Stimulated activated CD8-positive, alpha-beta memory T cell treated with anti-CD3 and anti-CD28 coated beads, Interleukin-7, amount 100 ng/mL, for 4 hours (primary cell): ENCODE measurements at regions not wholly inside any gene's neighbourhood (a gene's known extent, or its start where the extent isn't known, plus 50 kb on each side); places are given as distances from the start of the nearest gene placed in this dataset.

Experiments
- DNase-seq, 2 donors: peaks; one replicate each; pipeline ENCODE4 v3.0.0-alpha.2; 2020; ENCODE audit warnings: low read depth in 2 of 2

DNA sequence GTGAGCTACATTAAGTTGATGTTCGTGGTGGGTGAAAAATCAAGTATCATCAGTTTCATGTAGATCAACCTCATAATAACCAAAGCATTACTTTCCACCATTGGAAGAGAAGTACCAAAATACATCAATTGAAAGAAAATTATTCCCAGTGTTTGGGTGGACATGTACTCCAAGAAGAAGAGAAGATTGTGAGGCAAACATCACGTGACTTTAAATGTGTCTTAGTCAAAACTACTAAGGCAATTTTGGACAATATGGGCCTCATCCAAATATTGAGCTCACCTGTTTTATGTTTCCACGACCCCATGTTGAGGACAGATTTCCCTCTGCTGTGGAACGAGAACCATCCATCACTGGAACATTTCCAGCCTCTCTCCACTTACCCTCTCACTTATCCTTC, 303.0 kb upstream of the LMCD1 start:
- no peak for DNase-seq

DNA sequence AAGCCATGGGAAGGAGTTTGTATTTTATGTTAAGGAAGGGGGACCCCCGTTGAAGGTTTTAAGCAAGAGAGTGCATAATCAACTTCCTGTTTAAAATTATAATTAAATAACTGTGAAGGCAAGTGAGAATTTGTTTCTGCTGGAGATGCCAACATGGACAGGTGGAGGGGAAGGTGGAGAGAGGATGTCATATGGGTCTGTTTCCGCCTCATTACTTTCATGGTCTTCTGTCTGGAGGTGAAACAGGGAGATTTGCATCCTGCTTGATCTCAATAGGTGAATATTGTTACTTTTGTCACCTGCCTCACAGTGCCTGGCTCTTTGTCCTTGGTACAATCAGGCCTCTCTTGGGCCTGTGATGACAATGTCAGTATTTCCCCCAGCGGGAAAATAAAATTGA, 300.6 kb upstream of the LMCD1 start:
- DNase-seq = no peak

DNA sequence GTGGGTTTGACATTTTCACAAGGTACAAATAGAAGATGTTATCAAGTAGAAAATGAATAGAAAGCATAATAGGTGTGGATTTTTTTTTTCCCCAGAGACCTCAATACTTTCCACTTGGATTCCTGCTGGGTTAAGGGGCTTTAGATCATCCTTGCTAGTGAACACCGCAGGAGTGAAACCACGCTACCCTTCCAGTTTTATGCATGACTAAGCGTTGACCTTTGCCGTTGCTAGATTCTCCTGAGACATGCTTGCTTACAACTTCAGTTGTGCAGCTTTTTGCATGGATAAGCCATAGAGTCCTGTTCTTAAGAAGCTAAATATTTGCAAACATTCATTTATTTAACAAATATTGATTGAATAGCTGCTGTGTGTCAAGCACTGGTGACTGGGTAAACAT, 299.7 kb upstream of the LMCD1 start:
- no peak for DNase-seq

- no peak for DNase-seq
Measured at GRCh38 chr3:8204331-8204730, 297.3 kb upstream of the LMCD1 start.

- DNase-seq = no peak
Measured at GRCh38 chr3:8204853-8205650, 296.6 kb upstream of the LMCD1 start.

DNA sequence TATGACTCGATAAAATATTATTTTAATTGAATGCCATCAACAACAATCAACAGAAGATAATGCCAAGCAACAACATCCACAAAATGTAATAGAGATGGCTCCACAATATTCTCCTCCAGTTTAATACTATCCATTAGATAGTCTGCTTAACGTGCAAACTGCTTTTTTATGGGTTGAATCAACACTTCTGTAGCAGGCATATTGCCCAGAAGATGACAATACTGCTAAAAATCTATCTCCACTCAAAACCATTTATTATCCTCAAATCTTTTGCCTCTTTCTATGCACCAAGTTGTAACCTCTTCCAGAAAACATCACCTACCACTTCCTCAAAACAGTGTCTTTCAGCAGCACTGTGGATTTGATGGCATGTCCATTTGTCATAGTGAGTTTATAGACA, 295.7 kb upstream of the LMCD1 start:
- DNase-seq = no peak

GRCh38 chr3:8206971-8207617, 294.5 kb upstream of the LMCD1 start:
- no peak for DNase-seq

DNA sequence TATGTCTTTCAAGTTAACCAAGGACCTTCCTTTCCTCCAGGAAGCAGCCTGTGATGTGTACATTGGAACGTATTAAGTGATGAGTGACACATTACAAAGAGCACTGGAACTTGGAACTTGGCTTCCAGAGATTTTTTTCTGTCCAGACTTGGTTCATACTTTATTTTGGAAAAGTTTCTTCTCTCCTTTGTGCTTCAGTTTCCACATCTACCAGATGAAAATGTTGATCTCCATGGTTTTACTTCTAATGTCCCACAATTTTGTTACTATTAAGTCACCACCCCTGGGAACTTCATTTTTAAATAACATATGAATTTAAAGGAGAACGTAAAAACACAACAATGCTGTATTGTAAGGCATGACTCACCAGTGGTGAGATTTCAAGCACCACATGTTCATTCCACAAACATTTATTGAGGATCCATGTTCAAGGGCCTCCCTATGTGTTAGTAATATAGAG, 290.7 kb upstream of the LMCD1 start:
- DNase-seq = no peak

GRCh38 chr3:8212794-8213193, 288.8 kb upstream of the LMCD1 start:
- no peak for DNase-seq

DNA sequence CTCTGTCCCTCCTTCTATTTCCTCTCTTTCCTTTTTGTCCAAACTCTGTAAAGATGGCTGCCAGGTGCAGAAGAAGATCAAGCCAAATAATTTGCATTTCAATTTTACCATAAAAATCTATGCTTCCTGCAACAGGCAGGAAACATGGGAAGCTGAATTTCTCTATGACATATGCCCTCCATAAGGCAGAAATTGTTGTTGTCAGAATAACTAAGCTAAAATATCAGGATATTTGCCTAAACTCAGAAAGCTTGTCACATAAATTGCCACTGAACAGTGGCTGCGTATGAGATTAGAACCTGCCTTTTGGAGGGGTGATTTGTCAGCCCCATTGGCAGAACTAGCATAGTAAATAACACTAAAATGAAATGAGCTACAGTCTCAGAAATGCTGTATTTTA, 288.3 kb upstream of the LMCD1 start:
- DNase-seq = no peak

DNA sequence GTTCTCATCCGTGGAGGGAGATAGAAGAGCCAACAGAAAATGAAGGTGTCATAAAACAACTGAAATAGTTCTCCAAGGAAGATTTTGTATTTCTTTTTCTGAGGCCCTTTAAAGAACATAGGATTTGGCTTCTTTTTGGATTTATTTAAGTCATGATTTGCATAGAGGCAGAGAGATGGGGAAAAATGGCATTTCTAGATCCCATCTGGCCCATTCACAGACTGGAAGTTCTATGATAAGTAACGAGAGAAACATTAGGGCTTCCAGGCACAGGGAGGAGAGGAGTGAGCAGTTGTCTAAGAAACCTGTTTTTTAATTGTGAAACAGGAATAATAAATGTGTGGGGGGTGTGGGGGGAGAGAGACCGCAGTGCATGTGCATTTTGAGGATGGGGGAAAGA, 285.8 kb upstream of the LMCD1 start:
- DNase-seq = no peak

- DNase-seq = no peak
Measured at GRCh38 chr3:8218353-8218940, 283.2 kb upstream of the LMCD1 start.

GRCh38 chr3:8220291-8220690, 281.3 kb upstream of the LMCD1 start:
- DNase-seq = no peak

- no peak for DNase-seq
Measured at GRCh38 chr3:8223766-8224165, 277.9 kb upstream of the LMCD1 start.

DNA sequence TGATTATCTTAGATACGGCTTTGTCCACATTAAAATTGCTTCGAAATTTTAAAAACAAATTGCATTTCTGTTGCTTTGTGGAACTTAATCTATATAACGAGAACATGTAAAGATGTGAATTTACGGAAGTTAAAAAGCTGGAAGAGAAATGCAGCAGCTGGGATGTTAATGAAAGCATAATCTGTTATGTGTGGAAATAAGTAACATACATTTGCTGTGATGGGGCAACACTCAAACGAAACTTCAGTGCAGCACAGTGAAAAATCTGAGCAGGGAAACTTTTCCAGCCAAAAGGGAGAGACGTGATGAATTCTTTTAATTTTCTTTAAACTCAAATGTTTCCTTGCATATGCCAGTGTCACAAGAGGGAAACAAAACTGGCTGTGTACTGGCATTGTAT, 276.7 kb upstream of the LMCD1 start:
- no peak for DNase-seq

- DNase-seq = no peak
Measured at GRCh38 chr3:8233938-8234337, 267.7 kb upstream of the LMCD1 start.

GRCh38 chr3:8236264-8236663, 265.4 kb upstream of the LMCD1 start:
- DNase-seq = no peak

GRCh38 chr3:8237893-8238292, 263.7 kb upstream of the LMCD1 start:
- DNase-seq = no peak

DNA sequence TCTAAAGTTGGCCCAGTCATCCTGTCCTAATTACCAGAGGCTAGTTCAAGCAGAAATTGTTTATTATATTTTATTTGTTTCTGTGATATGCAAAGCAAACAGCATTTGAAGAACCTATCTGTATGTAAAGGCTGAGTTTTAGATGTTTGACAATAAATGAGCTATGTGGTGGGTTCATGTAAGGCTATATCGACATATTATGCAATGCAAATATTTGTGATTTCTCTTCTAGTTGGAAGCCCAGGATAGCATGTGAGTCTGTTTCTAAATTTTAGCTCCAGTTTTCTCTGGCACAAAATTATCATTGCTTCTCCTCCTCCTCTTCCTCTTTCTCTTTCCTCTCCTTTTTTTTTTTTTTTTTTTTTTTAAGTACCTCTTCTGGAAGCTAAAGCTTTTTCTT, 263.2 kb upstream of the LMCD1 start:
- DNase-seq = no peak

DNA sequence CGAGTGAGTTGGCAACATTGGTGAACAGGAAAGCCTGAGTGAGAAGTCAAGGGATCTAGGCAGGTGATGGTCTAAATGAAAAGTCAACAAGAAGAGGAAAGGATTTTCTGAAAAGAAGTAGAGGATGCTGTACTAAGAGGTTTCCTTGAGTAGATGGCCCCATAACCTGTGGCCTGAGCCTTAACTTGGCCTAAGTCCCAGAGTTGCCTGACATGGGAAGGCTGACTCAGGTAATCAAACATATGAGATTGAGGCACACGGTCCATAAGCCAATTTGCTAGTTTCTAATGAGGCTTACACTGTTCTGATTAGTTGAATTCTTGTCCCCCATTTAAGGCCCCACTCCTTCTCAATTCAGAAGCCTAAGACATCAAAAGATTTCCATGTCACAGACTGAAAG, 262.5 kb upstream of the LMCD1 start:
- no peak for DNase-seq

DNA sequence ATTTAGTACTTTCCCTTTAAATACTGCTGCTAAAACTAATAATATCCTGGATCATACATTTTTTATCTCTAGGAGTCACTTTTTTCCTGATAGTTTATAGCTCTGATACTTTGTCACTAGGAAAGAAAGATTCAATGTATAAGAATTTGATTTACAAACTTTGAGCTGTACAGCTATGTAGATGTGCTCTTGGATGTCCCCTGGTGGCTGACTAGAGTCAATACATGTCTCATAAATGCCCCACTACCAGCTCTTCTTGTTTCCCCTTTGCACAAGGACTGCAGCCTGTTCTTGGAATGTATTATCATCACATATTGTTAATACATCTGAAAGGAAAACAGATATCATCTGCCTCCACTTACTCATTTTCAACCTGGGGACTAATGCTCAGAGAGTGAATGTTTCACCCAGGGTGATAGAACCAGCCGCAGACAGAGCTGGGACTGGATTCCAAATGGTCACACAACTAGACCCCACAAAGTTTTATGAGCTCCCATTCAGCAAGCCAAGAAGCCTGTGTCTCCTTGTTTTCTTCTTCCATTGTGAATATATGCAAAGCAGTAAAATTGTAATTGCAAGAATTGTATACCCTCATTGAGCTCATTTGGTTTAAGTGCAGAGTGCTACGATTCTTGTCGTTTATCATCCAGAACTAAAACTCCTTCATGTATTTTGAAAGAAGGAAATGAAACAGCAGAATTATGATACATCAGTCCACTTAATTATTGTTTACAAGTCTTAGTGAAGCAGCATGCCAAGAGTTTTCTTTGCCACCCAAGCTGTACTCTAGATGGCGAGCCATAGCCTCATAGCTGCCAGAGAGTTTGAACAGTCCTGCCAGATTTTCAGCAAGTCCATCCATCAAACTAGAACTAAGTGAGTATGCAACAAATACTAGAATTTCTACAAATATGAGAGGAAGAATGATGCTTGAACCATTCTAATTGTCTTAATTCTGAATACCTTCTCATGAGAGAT, 261.6 kb upstream of the LMCD1 start:
- DNase-seq = no peak

DNA sequence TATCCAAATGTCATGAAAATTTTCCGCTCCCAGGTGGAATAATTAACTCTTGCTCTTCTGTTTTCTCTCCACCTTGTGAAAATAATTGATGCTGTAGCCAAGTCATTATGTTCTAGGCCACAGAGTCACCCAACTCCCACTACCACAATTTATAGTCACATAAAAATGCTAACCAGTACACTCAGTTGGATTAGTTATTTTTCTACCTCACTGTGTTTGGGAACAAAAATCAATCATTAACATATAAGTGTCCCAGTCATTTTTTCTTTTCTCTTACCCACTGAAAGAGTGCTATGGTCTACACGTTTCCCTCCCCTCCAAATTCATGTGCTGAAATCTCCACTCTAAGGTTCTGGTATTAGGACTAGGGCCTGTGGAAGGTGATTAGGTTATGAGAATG, 255.6 kb upstream of the LMCD1 start:
- no peak for DNase-seq
